Right forelimb (tissue), 1 donor: ENCODE measurements at regions not wholly inside any gene's neighbourhood (a gene's known extent, or its start where the extent isn't known, plus 50 kb on each side); places are given as distances from the start of the nearest gene placed in this dataset.
"Not testable (repeated sequence)": the region's sequence is repeated elsewhere in the genome, so short reads cannot be mapped to it uniquely, and the experiment has no call there.

Experiments
- DNase-seq: peaks from one replicate; pipeline ENCODE4 v3.0.0-alpha.2; 2018

DNA sequence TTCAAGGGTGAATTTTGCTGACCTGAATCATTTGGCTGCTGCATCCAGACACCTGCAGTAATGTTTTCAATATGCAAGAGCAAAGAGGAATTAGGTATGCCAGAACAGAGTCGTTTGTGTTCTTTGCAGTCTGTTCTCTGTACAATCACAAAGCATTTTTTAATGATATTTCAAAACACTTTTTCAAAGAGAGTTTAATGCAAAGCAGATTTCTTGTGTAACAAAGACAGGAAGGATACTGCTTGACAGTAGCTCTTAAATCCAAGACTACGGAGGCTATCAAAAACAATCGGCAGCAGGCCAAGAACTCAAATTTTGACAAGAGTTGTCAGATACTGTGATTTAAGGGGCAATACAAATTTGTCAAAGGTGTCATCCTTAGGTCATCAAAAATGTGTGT lies 341.9 kb downstream of the GADD45G start:
- DNase-seq, result no peak

DNA sequence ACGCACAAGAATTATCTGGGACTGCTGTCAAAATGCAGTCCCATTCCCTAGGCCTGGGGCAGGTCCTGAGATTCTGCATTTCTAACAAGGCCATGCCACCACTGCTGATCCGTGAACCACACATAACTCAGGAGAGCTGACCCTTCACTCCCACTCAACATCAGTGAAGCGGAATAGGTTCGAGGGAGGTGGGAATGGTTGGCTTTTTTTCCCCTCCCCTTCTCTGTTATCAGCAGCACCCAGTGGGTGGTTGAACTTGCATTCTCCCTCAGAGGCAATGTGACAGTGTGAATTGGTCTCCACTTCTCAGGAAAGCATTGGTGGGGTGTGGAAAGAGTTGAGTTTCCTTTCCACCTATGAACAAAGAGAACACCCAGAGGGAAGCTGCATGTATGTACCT lies 344.3 kb downstream of the GADD45G start:
- DNase-seq, result no peak

DNA sequence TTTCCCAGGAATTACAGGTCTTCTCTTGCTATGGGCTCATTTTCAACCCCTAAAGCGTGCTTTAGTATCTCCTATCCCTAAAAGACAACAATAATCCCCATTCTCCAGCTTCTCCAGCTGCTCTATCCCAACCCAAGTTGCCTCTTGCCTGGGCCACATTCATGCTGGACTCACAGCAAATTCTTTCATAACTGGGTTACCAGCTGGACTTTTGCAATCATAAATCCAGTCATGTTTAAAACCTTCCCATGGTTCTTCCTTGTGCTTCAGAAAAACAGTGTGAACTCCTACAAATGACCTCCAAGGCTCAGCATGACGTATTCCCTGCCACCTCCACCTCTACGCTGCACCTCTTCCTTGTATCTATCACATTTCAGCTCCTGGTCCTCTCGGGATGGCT lies 346.9 kb downstream of the GADD45G start:
- DNase-seq, result no peak

DNA sequence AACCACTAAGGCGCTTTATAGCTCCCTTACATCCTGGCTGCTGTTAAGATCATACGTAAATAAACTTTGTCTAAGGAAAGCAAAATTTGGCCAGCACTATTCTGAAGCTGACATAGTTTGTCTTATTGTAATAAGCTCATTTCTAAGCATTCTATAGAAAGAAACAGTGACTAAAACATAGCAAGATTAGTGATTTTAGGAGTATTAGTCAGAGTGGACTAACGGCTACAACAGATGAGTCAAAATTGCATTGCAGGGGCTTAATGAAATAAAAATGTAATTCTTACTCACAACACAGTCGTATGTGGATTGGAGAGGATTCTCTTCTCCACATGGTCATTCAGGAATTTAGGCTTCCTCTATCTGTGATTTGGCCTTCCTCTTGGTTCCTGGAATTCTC lies 347.6 kb downstream of the GADD45G start:
- no peak for DNase-seq

DNA sequence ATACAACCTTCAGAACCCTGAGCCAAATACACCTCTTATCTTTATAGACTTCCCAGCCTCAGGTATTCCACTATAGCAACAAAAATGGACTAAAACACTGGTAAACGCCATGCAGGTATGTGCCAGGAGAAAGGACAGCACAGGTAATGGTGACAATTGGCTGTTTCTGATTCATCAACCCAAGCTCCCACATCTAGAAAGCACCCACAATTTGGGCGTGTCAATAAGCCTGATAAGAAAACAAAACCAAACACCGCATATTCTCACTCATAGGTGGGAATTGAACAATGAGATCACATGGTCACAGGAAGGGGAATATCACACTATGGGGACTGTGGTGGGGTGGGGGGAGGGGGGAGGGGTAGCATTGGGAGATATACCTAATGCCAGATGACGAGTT lies 348.5 kb downstream of the GADD45G start:
- DNase-seq, result not testable (repeated sequence)

DNA sequence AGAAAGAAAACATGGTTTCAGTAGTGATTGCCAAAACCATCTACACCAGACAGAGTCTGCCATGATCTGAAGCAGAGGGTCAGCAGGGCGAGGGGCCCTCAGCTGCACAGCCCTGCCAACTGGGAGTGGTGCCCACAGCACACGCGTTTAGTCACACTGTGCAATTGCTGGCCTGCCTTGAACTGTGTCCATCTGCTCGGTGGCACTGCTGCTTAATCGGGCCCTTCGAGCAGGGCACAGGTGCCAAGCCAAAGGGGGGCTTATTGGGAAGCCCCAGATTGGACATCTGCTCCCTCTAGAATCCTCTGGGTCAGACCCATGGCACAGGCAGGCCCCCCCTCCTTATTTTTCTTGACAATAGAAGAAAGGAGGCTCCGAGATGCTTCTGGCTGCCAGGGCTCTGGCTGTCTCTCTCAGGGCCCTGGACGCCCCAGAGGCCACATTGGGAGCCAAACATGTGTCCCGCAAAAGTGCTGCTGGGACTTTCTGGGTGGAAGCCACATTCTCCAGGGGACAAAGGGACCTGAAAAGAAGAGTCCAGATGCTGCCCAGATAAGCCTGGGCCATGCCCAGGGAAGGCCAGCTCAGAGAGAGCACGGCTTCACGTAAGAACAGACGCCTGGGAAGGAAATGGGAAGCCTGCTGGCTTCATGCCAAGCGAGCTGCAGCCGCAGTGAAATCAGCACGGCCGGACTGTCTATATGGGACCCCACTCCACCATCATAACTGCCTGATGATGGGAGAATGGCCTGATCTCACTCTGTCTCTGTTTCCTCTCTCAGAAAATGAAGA lies 349.2 kb downstream of the GADD45G start:
- DNase-seq, result no peak

DNA sequence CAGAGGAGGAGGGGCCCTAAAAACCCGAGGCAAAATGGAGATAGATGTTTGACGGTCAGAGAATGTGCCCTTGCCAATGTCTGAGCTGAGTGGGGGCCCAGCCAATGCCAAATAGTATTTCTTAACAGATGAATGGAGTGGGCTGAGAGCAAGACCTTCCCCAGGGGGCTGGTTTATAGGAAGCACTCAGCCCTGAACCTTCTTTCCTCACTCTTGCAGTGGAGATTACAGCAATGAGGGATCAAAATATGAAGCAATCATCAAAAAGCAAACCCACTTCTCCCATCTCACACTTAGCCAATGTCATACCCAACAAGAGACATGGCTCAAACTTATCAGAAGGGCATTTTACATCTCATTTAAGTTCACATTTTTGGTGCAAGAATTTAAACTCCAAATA lies 350.3 kb downstream of the GADD45G start:
- DNase-seq, result no peak

DNA sequence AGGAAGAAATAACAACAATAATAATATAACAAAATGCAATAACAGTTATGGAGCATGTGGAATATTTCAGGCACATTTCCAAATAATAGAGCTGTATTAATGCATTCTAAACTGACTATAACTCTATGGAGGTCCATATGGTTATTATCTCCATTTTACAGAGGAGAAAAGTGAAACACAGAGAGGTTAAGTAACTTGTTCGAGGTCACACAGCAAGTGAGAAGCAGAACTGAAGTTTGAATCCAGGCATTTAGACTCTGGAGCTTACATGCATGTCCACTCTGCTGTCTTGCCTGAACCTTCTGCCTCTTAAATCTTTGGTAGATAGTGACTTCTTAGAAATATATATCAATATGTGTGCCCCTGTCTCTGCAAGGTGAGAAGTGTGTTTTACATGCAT lies 350.8 kb downstream of the GADD45G start:
- DNase-seq, result no peak

DNA sequence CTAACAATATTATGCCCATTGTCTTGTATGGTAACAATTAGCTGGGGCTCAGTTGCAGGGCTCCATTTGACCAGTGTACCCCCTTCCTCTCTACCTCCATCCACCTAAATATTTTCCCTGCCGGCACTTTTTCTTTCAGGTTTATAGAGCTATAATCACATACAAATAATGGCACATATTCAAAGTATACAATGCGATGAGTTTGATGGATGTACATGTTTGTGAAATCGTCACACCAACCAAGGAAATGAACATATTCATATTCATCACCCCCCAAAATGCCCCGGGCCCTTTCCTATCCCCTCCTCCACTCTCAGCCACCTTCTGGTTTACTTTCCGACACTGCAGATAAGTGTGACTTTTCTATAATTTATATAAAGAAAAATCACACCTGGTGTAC lies 351.5 kb downstream of the GADD45G start:
- no peak for DNase-seq

DNA sequence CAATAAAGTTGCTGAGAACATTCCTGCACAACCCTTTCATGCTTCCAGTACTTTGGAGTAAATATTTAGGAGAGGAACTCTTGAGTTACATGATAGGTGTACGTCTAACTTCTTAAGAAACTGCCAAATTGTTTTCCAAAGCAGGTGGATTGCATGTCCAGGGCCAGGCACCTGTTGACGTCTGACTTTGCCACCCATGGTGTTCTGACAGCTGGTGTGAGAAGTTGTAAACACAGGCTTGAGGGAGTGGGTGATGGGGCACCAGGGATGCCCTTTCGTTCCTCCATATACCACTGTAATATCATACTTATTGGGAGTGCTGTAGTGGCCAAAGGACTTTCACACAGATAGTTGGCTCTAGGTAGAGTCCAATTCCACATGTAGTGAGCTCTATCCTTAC lies 352.1 kb downstream of the GADD45G start:
- no peak for DNase-seq

DNA sequence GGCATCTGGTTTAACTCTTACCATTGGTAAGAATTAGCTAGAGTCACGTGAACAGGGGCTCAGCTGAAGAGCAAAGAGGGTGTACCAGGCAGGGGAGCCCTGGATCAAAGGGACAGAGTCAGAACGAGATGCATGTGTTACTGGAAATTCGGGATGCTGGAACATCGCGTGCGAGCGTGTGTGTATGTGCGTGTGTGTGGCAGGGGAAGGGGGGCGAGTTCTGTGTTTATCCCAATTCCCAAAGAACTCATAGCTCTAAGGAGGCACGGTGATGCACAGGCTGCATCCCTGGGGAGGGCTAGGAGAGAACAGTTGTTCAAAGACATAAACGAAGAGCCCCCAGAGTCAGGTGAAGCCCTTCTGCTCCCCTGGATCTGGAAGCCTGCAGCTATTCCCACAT lies 353.3 kb downstream of the GADD45G start:
- no peak for DNase-seq

DNA sequence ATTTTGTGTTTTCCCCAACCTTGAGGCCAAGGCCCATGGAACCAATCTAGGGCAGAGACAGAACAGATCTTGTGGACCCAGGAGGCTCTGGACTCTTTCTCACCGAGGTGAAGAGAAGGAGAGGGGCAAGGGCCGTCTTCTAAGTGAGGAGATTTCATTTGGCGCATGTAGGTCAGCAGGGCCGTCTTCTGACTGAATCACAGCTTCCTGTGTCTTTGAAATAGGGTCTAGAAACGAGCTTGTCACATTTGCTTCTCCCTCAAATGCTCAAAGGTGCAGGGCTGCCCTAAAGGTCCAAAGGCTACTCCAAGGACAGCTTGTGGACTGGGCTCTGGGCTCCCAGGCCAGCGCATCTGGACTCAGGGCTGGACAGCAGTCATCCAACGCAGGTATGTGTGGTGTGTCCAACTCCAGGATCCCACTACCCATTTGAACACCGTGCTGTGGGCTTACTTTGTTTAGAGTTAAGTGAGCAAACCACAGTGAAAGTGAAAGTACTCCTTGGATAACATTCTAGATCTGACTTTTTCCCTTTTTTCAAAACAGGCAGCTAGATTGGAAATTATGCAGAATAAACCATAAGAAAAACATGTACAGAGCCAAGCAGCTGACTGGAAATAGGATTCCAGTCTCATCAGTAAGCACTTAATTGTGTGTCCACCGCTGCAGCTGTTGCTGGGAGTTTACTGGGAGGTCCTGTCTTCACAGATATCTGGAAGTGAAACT lies 357.0 kb downstream of the GADD45G start:
- DNase-seq, result no peak

DNA sequence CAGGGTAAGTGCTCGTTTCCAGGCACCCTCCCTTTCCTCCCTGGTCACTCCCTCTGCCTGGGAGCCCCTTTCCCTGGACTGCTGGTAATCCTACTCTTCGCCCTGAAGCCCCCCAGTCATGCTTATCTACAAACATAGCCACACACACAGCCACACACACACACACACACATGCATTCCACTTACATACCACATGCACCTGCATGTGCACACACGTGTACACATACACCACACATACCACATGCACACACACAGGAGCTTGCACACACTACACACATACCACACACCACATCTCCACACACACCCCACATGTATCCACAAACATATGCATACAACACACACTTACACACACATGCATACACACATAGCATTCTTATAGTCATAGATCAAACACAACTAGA lies 358.5 kb downstream of the GADD45G start:
- DNase-seq, result no peak

DNA sequence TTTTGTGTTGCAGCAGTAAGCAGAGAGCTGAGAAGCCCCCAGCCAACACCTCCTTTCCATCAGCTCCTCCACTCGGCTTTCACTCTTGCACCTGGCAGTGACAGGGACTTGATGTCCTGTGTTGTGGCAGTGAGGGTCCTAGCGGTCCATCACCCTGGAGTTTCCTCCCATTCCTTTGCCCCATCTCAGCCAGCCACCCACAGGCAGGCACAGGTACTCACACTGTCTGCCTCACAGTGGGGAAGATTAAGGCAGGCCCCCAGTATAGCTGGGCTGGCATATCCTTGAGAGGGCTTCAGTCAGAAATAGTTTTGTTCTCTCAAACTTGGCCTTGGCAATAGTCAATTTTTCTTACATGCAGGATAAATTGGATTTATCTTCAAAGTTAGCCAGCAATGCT lies 362.7 kb downstream of the GADD45G start:
- DNase-seq, result no peak

DNA sequence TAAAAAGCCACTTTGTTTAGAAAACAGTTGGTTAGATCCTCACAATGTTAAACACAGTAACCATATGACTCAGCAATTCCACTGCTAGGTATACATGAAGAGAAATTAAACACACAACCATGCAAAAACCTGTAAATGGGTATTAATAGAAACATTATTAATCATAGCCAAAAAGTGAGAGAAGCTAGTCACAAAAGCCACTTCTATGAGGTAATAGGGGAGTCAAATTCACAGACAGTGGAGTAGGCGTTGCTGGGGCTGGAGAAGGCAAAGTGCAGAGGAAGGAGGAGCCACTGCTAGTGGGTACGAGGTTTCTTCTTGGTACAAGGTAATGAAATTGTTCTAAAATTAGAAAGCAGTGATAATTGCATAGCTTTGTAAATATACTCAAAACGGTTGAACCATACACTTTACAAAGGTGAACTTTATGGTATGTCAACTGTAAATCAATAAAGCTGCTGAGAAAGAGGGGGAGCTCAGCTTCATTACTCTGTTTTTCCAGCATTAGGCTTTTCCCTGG lies 364.4 kb downstream of the GADD45G start:
- DNase-seq, result no peak

DNA sequence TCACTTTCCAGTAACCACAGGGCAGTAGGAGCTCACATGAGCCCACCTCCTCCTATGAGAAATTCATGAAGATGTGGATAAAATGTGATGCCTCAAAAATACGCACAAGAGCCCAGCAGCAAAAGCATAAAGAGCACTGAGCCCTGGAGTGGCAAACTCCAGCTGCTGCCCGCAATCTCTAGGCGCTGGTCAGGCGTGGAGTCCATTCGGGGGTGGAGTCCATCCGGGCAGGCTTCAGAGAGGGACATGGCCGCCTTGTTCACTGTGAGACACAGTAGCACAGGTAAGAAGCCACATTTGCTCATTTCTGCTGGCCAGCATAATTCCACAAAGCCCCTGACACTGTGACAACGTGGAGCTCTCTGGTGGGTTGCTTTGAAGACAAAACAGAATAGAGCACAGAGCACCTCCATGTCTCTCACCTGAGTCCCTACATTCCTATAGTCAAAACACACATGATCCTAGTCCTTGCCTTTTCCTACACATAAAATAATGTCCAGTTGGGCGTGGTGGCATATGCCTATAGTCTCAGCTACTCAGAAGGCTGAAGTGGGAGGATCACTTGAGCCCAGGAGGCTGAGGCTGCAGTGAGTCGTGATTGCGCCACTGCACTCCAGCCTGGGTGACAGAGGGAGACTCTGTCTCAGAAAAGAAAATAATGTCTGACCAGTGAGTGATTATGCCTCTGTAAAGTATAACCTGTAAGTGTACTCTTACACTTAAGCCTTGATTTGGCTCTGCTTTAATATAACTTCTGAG lies 365.2 kb downstream of the GADD45G start:
- no peak for DNase-seq

DNA sequence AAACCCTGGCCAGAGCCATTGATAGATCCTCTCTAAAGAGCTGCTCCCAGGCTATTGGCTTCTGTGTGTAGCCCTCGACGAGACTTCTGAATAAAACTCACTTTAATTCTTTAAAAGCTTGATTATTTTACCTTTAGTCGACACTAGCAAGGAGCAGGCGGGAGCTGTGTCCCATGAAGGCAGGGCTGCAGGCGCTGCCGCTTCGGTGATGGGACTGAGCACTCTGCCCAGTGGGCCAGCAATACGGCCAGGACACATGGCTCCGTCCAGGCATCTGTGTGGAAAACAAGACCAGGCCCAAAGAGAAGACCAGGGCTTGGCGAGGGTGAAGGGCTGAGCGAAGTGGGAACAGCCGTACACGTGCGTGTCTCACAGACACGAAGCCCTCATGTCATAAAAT lies 365.9 kb downstream of the GADD45G start:
- no peak for DNase-seq

DNA sequence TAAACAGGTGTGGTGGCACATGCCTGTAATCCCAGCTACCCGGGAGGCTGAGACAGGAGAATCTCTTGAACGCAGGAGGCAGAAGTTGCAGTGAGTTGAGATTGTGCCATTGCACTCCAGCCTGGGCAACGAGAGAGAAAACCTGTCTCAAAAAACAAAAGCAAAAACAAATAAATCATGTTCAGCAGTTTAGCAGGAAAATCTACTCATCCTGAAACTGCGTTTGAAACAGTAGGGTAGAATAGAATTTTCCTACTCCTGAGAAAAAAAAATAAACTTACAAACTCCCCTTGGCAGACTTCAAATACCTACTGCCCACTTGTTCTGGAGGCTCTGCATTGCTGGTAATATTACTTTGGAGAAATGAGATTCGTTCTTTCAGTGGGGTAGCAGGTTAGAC lies 367.7 kb downstream of the GADD45G start:
- no peak for DNase-seq

DNA sequence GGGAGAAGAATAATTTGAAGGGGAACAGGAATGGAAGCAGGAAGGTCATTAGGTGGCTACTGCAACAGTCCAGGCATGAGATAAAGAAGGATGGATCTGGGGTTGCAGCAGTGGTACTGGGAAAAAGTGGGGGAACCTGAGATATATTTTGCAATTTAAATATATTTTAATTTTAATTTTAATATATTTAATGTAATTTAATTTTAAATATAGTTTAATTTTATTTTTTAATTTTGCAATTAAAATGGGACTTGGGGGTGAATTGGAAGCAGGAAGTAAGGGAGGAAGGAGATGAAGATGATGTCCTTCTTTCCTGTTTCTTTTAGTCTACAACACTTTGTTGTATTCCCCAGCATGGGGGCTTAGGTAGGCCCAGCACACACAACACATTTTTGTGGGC lies 369.8 kb downstream of the GADD45G start:
- no peak for DNase-seq

DNA sequence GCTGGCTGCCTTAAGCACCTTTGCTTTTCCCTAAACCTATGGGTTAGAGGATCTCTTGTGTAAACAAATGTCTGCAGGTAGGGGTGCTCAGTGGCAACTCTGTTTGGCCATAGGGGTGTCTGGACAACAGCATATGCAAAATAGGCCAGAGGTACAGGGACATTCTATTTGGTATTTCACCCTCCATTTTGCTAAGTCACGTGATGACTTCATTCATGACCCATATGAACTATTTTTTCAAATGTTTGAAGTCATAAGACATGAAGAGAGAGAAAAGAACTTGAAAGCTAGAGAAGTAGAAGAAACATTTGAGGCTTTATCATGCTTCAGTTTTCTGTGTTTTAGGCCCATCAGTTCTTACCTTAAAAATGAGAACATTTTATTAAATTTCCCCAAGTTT lies 370.2 kb downstream of the GADD45G start:
- DNase-seq, result no peak

DNA sequence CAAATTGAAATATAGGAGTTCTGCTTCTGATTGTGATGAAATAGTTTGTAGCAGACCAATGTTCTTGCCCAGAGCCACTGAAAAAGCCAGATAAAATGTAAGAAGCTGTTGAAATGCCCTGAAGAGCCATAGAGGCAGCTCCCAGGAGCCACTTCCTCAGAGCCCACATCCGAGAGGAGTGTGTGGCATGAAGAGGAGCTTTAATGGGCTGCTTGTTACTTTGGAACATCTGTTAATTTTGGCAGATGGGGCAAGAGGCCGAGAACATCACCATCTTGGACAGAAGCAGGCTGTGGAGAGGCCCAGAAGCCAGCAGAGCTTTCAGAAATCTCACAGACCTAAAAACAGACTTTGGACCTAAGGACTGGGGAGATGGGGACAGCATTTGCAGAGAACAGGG lies 370.8 kb downstream of the GADD45G start:
- DNase-seq, result no peak

DNA sequence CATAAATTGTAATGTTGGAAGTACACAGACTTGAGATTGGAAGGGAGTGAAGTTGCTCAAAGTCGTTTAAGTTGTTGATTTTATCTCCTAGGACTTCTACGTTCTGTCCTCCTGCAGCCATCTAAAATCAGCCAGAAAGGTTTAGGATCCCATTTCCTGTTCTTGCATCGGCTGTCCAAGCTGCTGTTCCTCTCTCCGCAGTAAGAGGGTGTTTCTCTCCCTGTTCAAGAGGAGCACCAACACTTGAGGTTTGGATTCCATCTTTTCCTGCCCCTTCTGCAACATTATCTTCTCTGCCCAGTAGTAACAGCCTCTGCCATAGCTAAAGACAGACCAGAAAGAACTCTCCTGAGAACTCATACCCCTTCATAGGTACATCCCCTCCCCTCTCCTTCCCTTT lies 373.4 kb downstream of the GADD45G start:
- DNase-seq, result no peak

DNA sequence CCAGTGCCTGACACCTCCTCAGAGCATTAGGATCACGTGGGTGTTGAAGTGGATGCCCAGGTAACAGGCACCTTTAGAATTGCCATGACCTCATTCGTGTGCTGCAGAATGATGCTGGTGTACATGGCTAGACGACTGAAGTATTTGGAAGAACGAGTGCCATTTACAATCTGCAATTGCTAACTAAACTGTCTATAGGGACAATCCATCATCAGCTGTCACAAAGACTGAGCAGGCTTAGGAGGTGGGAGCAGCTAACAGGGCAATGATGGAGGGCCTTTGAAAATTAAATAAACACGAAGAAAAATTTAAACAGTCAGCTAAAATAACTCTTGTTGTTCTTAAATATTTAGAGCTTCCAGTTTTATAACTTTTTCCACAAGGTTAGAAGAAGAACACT lies 375.8 kb downstream of the GADD45G start:
- no peak for DNase-seq

DNA sequence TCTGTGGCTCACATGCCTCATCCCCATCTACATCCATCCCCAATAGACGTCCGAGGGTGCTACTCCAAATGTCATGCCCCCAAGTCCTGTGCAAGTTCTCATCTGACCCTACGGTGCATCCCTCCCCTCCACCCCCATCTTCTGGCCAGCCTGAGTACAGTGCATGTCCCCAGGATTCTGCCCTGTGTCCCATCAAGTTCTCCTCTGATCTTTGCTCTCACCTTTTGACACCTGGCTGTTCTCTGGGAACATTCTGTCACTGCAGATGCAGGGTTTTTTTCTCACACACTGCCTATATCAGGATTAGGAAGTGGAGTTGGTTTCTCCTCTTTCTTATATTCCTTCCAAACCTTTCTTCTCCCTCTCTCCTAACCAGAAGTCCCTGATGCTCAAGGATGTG lies 377.2 kb downstream of the GADD45G start:
- DNase-seq, result no peak
